ENCODE measurements at regions not wholly inside any gene's neighbourhood (a gene's known extent, or its start where the extent isn't known, plus 50 kb on each side); places are given as distances from the start of the nearest gene placed in this dataset.
A peak's percentile ranks its signal among the peaks of the same experiment; 100 is the strongest.

- H2AFZ ChIP-seq (ENCODE audit: low read length): no peak overlapping the region
- no peak for FAIRE-seq
These were observed 814.2 kb upstream of the SLITRK5 start for GRCh38 chr13:86856991-86857390.

More at GRCh38 chr13:86856991-86857390, 814.2 kb upstream of the SLITRK5 start:
- TF ChIP-seq GPN1 (CRISPR knock-in tag; IDR thresholded peaks at IDR 0.05; ENCODE audit: borderline replicate concordance): no peak
- no peak for TF ChIP-seq SRY (CRISPR knock-in tag; IDR thresholded peaks at IDR 0.05)
- no peak for TF ChIP-seq SOX6 (IDR thresholded peaks at IDR 0.05)
- no peak for TF ChIP-seq SOX6 (CRISPR knock-in tag; IDR thresholded peaks at IDR 0.05)
- no peak for TF ChIP-seq ZFP36L1 (CRISPR knock-in tag; IDR thresholded peaks at IDR 0.05)
- TF ChIP-seq ZFP37 (CRISPR knock-in tag; IDR thresholded peaks at IDR 0.05; ENCODE audit: borderline replicate concordance): no peak
- no peak for TF ChIP-seq ZNF550 (CRISPR knock-in tag; IDR thresholded peaks at IDR 0.05; ENCODE audit: borderline replicate concordance)
- TF ChIP-seq RFX1 (IDR thresholded peaks at IDR 0.05): no peak
- TF ChIP-seq SMC3 (IDR thresholded peaks at IDR 0.05; ENCODE audit: low read length): no peak
- no peak for TF ChIP-seq ZSCAN20 (CRISPR knock-in tag; IDR thresholded peaks at IDR 0.05; ENCODE audit: borderline replicate concordance)
- TF ChIP-seq TIGD3 (CRISPR knock-in tag; IDR thresholded peaks at IDR 0.05; ENCODE audit: borderline replicate concordance): no peak
- TF ChIP-seq THRA (CRISPR knock-in tag; IDR thresholded peaks at IDR 0.05; ENCODE audit: borderline replicate concordance): no peak
- TF ChIP-seq ZNF598 (CRISPR knock-in tag; IDR thresholded peaks at IDR 0.05; ENCODE audit: borderline replicate concordance): no peak
- no peak for TF ChIP-seq ZSCAN29 (CRISPR knock-in tag; conservative IDR thresholded peaks at IDR 0.05)
- intact Hi-C loops (cut with micrococcal nuclease; ENCODE audit: unreplicated experiment): no loop called here
- H3K27ac ChIP-seq (ENCODE audit: extremely low read length, insufficient read depth, low read length): no peak overlapping the region
- no peak overlapping the region for H3K9ac ChIP-seq (ENCODE audit: insufficient read depth, low read depth, low read length)
- H3K79me2 ChIP-seq (ENCODE audit: insufficient read depth, low read length): no peaks in the 10 kb centered on the region
- BruUV-seq (replicated peaks): no TSS peak
- DNase-seq (ENCODE audit: low spot score): peak; percentile 5
- no peak for ATAC-seq
- no peaks in the 10 kb centered on the region for H3K27me3 ChIP-seq (ENCODE audit: control insufficient read depth in 1 of 2, insufficient read depth in 2 of 2, low read length in 2 of 2)
- CTCF ChIA-PET (ENCODE audit: low intra/inter-chr PET ratio, low total read pairs): no interaction called here
- 18% methylated on average over 8 of the region's 8 CpGs for WGBS (ENCODE audit: low lambda C conversion rate)
- H3K36me3 ChIP-seq (replicated peaks in 1 of 2; ENCODE audit: control insufficient read depth in 1 of 2, insufficient read depth in 2 of 2, low read length in 2 of 2): no peaks in the 10 kb centered on the region
- no peaks in the 10 kb centered on the region for H3K9me3 ChIP-seq (ENCODE audit: low read length)
- H4K20me1 ChIP-seq (ENCODE audit: insufficient read depth, low read length): no peaks in the 10 kb centered on the region
- POLR2A ChIA-PET: no interaction called here
- H3K4me2 ChIP-seq (ENCODE audit: low read depth, low read length): no peak overlapping the region
- H3K4me1 ChIP-seq (ENCODE audit: insufficient read depth, low read length): no peaks in the 10 kb centered on the region
- in situ Hi-C loops (cut with HindIII; ENCODE audit: extremely low pct_ligation_motif_present, low pct_unique_long_range_greater_than_20kb): no loop called here
- no peak overlapping the region for H3K4me3 ChIP-seq (replicated peaks in 1 of 3; ENCODE audit: insufficient read depth in 1 of 3, low read depth in 2 of 3, low read length in 3 of 3)

Data from HepG2 (cell line).